ENCODE measurements at regions not wholly inside any gene's neighbourhood (a gene's known extent, or its start where the extent isn't known, plus 50 kb on each side); places are given as distances from the start of the nearest gene placed in this dataset.
"Not testable (repeated sequence)": the region's sequence is repeated elsewhere in the genome, so short reads cannot be mapped to it uniquely, and the experiment has no call there.

- H3K27ac ChIP-seq, result no peak overlapping the region
- no peak for TF ChIP-seq CTCF (conservative IDR thresholded peaks at IDR 0.05)
These were observed 462.2 kb upstream of the CPXCR1 start for GRCh38 chrX:88284844-88285243.

GRCh38 chrX:88313972-88314371 is 433.1 kb upstream of the CPXCR1 start:
- not testable (repeated sequence) for H3K27ac ChIP-seq

- no peak for TF ChIP-seq CTCF (conservative IDR thresholded peaks at IDR 0.05)
- H3K27ac ChIP-seq, result no peak overlapping the region
These were observed 421.4 kb upstream of the CPXCR1 start for GRCh38 chrX:88325634-88326033.

GRCh38 chrX:88355252-88355651 is 391.8 kb upstream of the CPXCR1 start:
- no peak overlapping the region for H3K27ac ChIP-seq
- TF ChIP-seq CTCF (conservative IDR thresholded peaks at IDR 0.05), result no peak

GRCh38 chrX:88366314-88366713 is 380.7 kb upstream of the CPXCR1 start:
- no peak for TF ChIP-seq CTCF (conservative IDR thresholded peaks at IDR 0.05)
- H3K27ac ChIP-seq, result no peak overlapping the region

GRCh38 chrX:88378406-88378805 is 368.6 kb upstream of the CPXCR1 start:
- TF ChIP-seq CTCF (conservative IDR thresholded peaks at IDR 0.05), result no peak
- no peak overlapping the region for H3K27ac ChIP-seq

GRCh38 chrX:88397551-88397950 is 349.5 kb upstream of the CPXCR1 start:
- no peak for TF ChIP-seq CTCF (conservative IDR thresholded peaks at IDR 0.05)
- H3K27ac ChIP-seq, result no peak overlapping the region

GRCh38 chrX:88416002-88416401 is 331.0 kb upstream of the CPXCR1 start:
- no peak for TF ChIP-seq CTCF (conservative IDR thresholded peaks at IDR 0.05)

More at GRCh38 chrX:88416002-88416401, 331.0 kb upstream of the CPXCR1 start:
- no peak overlapping the region for H3K27ac ChIP-seq
